ENCODE measurements at regions not wholly inside any gene's neighbourhood (a gene's known extent, or its start where the extent isn't known, plus 50 kb on each side); places are given as distances from the start of the nearest gene placed in this dataset.

- DNase-seq, result no peak
Measured at GRCh38 chr16:8519179-8519578, 71.1 kb downstream of the TMEM114 start.

DNA sequence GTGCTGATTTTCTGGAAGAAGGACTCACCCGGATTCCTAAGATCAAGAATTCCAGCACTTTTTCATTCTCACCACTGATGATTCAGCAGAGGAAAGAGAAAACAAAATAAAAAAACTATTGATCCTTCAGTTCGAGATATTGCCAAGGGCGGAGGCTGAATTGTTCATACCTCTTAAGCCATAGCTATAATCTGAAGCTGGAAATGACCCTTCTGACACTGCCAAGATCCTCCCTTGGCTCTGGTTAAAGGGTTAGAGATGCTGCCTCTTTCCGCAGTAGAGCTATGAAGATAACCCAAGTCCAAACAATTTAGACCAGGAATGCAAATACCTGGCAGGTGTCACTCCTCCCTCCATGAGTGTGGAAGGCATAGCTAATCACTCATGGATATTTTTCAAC lies 73.0 kb downstream of the TMEM114 start:
- DNase-seq, result no peak

GRCh38 chr16:8516471-8516870 lies 73.8 kb downstream of the TMEM114 start:
- DNase-seq, result no peak

- DNase-seq, result no peak
Measured at GRCh38 chr16:8512941-8513624, 77.2 kb downstream of the TMEM114 start.

- DNase-seq, result no peak
Measured at GRCh38 chr16:8511464-8511863, 78.8 kb downstream of the TMEM114 start.

DNA sequence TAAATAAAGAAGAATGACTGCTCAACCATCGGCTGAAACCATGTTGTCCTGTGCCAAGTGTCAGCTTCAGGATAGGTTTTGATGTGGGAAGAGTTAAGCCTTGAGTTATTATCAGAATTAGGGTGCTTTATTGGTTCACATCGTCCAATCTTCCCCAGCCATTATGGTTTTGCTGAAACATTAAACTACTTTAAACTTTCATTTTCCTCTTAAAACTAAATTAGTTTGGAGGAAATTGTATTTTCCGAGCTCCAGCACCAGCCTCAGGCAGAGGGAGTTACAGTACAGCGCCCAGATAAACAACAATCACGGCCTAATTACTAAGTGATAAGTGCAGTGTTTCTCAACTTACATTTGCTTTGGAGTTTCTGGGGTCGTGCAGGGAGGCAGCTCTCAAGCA lies 80.2 kb downstream of the TMEM114 start:
- no peak for DNase-seq

GRCh38 chr16:8505327-8505991 lies 84.9 kb downstream of the TMEM114 start:
- no peak for DNase-seq

GRCh38 chr16:8502446-8502845 lies 87.9 kb downstream of the TMEM114 start:
- no peak for DNase-seq

- DNase-seq, result no peak
Measured at GRCh38 chr16:8500351-8500750, 90.0 kb downstream of the TMEM114 start.

DNA sequence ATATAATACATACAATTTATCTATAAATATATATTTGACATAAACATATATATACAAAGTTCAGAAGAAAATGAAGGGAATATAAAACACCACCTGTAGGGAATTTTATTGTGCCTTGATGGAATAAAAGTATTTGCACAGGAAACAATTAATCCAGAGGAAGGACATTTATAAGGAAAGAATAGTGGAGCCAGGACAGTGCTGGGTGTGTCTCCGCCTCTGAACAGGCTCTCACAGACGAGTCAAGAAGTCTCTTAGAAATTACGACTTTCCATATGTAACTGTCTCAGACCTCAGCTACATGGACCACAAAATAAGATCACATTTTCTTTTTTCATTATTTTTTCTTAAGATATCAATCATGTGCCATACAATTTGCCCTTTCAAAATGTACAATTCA lies 93.9 kb downstream of the TMEM114 start:
- DNase-seq, result no peak

GRCh38 chr16:8493972-8494371 lies 96.3 kb downstream of the TMEM114 start:
- DNase-seq, result no peak

DNA sequence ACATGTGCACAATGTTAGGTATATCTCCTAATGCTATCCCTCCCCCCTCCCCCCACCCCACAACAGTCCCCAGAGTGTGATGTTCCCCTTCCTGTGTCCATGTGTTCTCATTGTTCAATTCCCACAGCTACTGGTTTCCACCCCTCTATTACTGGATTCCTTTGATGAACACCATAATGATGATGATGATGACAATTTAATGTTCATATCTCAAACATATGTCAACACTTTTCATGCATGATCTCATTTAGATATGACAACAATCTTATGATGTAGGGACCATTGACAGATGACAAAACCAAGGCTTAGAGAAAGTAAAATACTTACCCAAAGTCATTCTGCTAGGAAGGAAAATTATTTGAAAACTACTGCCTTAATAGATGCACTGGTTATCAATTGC lies 97.6 kb downstream of the TMEM114 start:
- no peak for DNase-seq

DNA sequence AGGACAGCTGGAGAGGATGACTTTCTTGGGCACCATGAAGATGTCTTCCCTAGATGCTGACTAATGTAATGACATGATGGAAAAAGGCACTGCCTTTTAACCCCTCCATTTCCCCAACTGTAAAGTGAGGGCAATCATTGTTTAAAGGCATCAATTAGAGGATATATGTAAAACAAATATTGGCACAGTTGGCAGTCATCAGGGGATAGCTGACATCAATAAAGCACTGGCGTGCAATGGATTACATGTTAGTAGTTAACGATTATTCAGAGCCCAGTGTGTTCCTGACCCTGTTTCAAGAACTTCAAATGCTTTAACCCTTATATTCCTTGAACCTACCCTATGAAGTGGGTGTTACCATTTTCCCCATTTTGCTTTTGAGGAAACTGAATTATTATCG lies 100.7 kb downstream of the TMEM114 start:
- no peak for DNase-seq

GRCh38 chr16:8486985-8487384 lies 103.3 kb downstream of the TMEM114 start:
- DNase-seq, result no peak

DNA sequence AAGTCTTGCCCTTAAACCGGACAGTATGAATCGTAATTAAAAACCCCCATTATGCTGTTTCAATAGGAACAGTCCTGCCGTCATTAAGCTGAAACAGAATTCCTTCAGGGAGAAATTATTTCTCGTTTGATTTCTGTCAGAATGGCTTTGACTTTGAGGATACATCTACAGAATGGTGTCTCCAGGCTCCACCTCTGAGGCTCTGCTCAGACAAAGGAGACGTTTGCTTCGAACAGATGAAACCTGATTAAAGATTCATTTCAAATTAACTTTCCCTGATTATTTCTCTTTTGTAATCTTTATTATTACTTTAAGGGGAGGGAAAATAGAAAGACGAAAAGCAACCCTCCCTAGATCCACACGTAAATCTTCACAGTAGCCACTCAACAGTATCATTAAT lies 106.9 kb downstream of the TMEM114 start:
- DNase-seq, result no peak

DNA sequence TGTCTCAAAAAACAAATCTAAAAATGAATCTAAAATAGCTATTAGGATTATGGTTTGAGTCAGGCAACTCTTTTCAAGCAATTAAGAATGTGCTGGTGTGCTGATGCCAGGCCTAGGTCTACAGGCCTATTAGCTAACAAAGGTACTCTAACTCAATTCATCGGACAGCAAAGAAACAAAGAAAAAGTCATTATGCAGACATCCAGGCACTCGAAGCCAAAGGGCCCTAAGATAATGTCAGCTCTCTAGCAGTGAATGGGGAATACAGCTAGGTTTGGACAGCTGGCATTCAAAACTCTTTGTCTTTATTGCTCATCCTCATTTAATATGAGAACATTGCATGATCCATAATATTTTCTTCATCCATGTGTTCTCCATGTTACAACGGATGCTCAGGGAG lies 108.5 kb downstream of the TMEM114 start:
- no peak for DNase-seq

DNA sequence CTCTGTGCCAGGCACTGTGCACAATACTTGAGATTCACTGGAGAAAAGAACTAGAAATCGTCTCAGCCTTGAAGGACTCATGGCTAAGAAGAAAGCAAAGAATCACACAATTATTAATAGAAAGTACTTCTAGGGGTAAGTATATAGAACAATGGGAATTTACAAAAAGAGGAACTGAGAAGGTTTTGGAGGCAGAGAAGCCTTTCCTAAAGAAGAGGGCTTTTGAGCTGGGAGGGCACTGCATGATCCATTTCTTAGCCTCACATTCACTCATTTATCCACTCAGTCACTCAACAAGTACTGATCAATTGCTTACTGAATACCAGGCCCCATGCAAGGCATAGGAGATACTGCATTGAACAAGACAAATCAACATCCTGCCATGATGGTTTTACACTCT lies 113.5 kb downstream of the TMEM114 start:
- DNase-seq, result no peak

DNA sequence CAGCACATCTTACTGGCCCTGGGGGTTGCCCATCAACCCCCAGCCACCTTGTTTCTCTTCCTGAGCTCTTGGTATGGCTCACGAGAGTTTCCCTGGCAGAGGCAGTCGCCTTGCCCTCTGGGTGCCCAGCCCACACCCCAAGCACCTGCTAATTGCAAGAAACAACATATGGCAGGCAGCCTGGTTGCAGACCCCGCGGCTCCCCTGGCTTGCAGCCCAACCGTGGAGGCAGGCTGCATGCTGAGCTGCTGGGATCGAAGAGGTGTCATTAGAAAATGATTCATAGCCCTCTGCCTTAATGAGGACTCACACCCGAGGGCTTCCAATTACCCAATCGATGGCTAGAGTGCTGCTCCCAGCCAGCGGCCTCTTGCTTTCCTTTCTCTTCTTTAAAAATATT lies 115.7 kb downstream of the TMEM114 start:
- DNase-seq, result no peak

DNA sequence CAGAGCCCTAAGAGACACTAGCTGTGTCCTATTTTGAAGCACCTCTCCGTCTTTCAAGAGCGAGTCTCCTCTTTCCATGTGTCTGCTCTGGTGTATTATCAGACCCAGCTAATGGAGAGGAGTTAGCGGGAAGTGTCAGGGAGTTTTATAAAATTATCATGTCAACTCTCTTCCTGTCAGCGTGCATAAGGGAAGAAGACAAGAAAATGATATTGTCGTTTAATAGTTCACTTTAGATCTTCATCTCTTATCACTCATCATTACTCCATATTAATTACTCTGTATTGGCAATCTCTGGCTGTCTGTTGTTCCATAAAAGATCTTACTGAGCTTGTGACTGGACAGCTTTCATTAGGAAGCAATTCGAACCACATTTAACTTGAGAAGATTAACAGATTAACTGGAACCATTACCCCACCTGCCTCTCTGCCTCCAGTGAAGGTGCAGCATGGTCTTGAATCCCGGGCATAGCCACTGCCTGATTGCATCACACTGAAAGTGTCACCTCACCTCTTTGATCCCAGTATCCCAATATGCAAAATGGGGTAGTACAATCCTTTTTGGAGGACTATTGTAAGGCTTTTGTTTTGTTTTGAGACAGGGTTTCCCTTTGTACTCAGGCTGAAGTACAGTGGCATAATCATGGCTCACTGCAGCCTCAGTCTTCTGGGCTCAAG lies 121.1 kb downstream of the TMEM114 start:
- no peak for DNase-seq

DNA sequence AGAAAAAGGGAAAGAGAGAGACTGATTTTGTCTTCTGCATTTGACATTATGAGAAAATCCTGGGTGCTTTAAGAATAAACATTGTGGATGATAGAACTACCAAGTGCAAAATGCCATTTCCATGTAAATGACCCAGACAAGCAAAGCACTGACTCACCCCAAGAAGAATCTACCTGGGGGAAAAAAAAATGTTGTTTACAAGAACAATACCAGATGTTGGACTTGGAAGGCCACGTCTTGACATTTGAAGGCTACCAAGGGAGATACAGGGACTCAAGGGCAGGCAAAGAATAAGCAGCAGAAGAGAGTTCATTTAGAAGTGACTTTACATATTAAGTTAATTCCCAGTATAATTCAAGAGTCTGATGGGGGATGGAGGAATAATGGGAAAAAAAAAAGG lies 125.3 kb downstream of the TMEM114 start:
- no peak for DNase-seq

DNA sequence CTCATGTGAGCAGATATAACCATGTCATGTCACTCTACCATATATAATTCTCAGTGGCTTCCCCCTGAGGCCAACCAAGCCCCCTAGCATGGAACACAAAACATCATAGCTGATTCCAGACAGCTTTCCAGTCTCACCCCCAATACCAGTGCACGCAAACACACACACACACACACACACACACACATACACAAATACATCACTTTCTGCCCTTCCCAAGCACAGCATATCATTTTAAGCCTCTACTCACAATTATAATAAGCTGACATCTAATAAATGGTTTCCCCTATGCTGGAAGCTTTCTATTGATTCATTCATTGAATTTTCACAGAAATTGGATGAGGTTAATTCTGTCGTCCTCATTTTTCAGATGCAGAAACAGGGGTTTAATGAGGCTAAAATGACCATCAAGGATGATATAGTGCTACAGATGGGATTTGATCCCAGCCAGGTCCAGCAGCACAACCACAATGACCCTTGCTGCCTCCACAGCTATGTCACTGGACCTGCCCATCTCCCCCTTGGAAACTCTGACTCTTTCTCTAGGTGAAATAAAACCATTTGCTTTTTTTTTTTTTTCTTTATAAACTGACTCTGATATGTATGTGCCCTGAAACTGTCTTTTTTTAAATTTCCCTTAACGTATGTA lies 131.1 kb downstream of the TMEM114 start:
- DNase-seq, result no peak

GRCh38 chr16:8458481-8459046 lies 131.7 kb downstream of the TMEM114 start:
- DNase-seq, result no peak

DNA sequence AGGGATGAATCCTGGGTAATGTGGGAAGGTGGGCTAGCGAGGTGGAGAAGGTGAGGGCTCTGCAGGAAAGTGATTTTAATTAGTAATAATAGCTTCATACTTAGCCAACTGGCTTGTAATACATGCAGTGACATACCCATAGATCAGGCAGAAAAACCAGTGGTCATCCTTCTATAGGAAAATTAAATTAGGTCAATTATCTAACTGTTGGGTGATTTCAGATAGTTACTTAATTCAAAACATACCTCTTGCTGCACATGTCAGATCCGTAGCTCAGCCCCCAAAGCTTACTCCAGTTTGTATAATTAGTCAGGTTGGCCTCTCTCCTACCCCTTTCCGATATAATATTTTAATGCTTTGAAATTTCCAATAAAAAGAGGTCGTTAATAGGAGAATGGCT lies 137.0 kb downstream of the TMEM114 start:
- no peak for DNase-seq

- no peak for DNase-seq
Measured at GRCh38 chr16:8452941-8453340, 137.4 kb downstream of the TMEM114 start.

Measured in femur (tissue), 1 donor.